ENCODE measurements at regions not wholly inside any gene's neighbourhood (a gene's known extent, or its start where the extent isn't known, plus 50 kb on each side); places are given as distances from the start of the nearest gene placed in this dataset.
"Not testable (repeated sequence)": the region's sequence is repeated elsewhere in the genome, so short reads cannot be mapped to it uniquely, and the experiment has no call there.

GRCh38 chr10:120115959-120116358 is 223.4 kb downstream of the SEC23IP start:
- DNase-seq: no peak

DNA sequence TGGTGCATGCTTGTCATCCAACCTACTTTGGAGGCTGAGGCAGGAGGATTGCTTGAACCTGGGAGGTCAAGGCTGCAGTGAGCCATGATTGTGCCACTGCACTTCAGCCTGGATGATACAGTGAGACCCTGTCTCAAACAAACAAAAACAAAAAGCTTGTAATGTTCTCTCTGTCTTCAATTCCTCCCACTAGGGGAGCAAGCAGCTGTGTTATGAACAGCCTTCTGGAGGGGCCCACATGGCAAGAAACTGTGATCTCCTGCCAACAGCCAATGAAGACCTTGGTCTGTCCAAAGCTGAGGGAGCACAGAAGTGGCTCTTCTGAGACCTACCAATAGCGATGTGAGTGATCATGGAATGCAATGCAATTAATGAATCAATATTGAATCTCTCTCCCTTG is 229.2 kb downstream of the SEC23IP start:
- DNase-seq: no peak

- no peak for DNase-seq
These were observed 238.7 kb downstream of the SEC23IP start for GRCh38 chr10:120131183-120131582.

DNA sequence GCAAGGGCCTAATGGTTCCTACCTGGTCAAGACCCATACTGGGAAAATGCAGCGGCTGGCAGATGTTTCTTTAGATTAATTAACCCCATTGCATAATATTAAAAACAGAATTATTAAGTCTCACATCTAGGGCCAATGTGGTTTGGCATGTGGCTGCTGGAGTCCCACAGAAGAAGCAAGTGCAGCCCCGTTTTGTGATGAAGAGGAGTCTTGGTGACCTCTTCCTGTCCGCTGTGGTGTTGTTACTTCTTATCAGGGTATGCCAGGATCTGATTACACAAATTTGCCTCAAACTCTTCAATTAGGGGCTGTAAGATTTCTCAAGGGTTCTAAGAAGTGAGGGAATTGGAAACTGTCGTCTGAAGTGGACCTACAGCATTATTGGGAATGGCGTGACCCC is 240.3 kb downstream of the SEC23IP start:
- DNase-seq: no peak

GRCh38 chr10:120138689-120139088 is 246.2 kb downstream of the SEC23IP start:
- no peak for DNase-seq

- DNase-seq: no peak
These were observed 252.6 kb downstream of the SEC23IP start for GRCh38 chr10:120145107-120145506.

DNA sequence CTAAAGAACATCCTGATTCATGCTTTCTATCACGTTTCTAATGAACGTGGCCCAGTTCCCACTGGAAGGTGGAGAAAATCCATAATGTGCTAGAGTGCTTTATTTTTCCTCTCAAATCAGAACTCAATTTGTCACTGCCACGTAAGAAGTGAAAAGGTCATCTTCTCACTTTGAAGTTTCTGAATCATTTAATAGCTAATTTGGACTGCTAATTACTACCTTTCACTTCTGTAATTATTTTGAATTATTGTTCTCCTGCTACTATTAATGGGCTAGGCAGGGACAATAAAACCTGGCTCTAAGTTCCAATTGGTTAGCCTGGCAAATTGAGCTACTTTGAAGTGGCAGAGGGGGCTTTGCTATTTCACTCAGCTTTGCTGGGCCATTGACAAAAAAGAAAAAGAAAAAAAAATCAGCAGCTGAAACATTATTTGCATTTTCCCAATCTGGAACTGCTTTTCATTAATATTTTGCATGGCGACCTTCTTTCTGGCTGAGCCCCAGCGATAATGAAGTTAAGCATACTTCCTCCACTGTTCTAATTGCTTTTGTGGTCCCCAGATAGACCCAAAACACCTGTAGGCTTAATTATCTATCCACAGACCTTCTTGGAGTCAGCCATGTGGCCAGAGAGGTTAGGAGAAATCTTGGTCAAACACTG is 264.2 kb downstream of the SEC23IP start:
- DNase-seq: no peak

DNA sequence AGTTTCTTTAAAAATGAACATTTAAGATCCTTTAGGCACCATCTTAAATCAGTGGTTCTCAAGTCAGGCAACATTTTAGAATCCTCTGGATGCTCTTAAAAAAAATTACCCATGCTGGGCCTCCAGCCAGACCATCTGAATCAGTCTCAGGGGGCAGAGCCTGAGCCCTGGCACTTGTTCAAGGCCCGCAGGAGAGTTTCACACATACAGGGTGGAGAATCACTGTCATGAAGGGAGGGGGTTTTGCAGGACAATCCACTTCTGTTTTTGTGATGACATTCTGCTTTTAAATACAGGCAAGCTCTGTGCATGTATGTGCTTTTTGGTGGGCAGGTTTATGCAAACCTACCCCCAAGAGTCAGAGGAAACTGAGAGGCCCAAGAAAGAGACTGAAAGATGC is 268.6 kb downstream of the SEC23IP start:
- DNase-seq: no peak

DNA sequence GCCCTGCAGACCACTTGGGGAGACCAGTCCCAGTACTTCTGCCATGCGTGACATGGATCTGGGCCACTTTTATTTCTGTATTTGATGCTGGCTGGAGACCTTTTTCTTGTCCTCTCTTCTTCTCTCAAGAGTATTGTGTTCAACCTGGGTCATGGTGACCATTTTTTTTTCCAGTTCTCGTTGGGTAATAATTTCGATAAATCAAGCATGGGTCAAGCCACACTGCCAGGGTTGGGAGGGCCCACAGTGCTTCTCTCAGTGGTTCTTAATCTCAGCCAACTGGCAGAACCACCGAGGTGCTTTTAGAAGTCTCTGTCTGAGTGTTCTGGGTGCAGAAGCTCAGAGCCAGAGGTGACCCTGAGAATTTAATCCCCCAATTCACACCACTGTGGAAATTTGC is 269.9 kb downstream of the SEC23IP start:
- no peak for DNase-seq

- DNase-seq: no peak
These were observed 279.8 kb downstream of the SEC23IP start for GRCh38 chr10:120172356-120172755.

DNA sequence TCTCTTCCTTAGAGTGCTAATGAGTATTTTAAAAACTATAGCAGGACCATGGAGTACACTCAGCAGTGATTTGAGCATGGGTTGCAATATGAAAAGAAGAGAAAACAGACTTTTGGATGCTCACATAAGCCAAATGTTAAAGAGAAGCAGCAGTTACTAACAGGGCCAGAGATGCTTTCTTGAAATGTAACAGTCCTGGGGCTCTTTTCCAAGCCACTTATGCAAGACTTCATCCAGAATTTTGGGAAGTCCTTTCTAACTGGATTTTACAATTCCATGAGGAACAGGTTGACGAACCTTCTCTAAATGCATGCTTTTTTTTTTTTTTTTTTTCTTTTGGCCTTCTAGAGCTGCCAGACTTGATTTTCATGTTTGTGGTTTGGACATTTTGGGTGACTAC is 282.0 kb downstream of the SEC23IP start:
- no peak for DNase-seq

- DNase-seq: no peak
These were observed 279.7 kb upstream of the PLPP4 start for GRCh38 chr10:120177330-120177729.

- no peak for DNase-seq
These were observed 276.9 kb upstream of the PLPP4 start for GRCh38 chr10:120180160-120180559.

DNA sequence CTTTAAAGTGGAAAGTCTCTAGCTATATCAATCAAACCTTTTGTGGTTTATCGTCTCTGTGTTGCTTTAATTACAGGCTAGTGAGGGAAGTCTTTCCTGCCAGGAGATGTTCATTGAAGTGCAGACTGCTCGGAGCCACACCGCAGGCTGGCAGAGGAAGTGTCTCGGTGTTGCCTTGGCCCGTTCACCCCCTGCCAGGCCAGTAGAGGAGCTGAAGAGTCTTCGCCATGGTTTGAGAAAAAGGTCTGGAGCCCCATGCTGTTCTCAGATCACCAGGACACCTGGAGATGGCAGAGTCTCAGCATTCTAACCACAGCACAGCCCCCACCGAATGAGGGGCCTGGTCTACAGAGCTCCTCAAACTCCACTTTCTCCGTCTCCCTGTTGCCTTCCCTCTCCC is 275.9 kb upstream of the PLPP4 start:
- no peak for DNase-seq

GRCh38 chr10:120182431-120182830 is 274.6 kb upstream of the PLPP4 start:
- no peak for DNase-seq

- DNase-seq: no peak
These were observed 273.5 kb upstream of the PLPP4 start for GRCh38 chr10:120183546-120183945.

DNA sequence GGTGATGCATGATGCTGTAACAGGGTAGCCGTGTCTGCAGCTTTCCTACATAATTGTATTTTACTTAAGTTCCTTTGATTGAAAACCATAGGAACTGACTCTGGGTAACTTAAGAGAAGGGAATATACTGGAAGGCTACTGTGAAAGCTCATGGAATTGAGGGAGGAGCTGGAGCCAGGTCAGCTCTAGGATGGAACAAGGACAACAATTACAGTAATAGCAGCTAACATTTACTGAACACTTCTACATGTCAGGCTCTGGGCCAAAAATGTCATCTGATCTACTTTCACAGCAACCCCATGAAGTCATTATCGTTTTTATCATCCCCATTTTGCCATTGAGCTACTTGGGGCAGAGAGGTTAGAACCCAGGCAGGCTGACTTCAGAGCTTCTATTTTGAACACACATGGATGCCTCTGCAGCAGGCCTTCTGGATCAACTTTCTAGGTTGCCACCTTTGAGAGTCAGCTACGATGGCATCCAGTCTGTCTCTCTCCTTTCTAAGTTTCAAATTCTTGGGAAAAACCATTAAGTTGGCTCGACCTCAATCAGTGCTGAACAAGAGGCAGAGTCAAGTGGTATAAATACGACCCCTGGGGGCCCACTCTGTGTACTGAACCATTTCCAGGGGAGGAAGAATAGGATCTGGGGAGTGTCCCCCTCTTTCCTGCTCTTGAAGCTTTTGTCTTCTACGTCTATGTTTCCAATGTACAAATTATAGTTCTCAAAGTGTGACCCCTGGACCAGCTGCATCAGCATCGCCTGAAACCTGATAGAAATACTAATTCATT is 272.3 kb upstream of the PLPP4 start:
- no peak for DNase-seq

- no peak for DNase-seq
These were observed 270.5 kb upstream of the PLPP4 start for GRCh38 chr10:120186506-120186905.

GRCh38 chr10:120187168-120187567 is 269.9 kb upstream of the PLPP4 start:
- DNase-seq: not testable (repeated sequence)

DNA sequence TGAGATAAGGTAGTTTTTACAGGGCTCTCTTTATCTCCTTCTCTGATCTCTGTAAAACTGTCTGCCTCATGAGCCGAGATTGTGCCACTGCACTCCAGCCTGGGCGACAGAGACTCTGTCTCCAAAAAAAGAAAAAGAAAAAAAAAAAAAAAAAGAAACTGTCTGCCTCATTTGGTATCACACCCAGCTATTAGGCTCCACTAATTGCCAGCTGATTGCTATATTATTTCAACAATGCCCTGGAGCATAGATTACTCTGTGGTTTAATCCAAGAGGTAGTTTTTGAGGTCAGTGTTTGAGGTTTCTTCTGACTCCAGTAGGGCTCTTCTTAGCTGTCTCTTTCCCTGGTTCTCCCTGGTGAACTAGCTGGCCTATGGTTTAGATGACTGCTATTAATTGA is 268.1 kb upstream of the PLPP4 start:
- no peak for DNase-seq

- no peak for DNase-seq
These were observed 260.9 kb upstream of the PLPP4 start for GRCh38 chr10:120195984-120196712.

- no peak for DNase-seq
These were observed 252.2 kb upstream of the PLPP4 start for GRCh38 chr10:120204877-120205276.

DNA sequence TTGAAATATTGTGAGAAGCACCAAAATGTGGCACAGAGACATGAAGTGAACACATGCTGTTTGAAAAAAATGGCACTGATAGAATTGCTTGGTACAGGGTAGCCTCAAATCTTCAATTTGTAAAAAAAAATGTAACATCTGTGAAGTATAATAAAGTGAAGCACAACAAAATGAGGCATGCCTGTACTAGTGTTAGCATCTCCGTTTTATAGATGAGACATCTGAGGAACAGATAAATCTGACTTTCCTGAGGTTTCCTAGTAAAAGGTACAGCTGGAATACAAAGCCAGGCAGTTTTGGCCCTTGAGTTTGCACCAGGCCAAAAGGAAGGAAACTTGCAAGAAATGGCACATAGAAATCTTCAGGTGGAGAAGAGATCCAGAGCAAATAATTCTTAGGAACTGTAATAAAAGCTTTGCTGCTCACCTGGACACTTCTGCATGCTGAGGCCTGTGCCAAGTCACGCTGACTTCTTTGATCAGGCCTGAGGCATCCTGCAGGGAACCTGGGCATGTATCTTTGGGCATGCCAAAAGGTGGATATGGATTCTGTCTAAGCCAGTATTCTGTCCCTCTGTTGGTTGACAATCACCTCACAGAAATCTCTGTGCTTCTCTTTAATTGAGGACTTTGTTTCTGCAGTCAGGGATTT is 251.5 kb upstream of the PLPP4 start:
- no peak for DNase-seq
